ENCODE measurements at regions not wholly inside any gene's neighbourhood (a gene's known extent, or its start where the extent isn't known, plus 50 kb on each side); places are given as distances from the start of the nearest gene placed in this dataset.

DNA sequence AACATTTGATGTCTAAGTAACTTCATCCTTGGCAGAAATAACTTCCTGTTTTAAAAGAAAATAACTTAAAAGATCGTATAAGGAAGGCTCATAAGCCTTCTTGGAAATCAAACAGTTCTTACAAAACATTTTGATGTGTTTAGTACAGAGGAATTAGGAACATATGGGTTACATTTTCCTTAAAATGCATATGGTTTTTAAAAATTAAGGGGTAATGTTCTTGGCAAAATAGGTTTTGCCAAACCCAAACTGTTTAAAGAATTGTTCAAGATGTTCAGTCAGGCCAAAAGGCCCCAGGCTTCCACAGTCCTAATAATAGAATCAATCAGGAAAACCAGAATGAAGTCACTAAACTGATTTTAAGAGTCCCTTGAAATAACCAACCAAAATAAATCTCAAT lies 142.7 kb upstream of the SLC35B3 start:
- TF ChIP-seq RAD21 (IDR thresholded peaks at IDR 0.05; ENCODE audit: low read depth) (no peak), CEBPB (IDR thresholded peaks at IDR 0.05) (no peak), EGR1 (IDR thresholded peaks at IDR 0.05) (no peak), MAX (IDR thresholded peaks at IDR 0.05) (no peak), YY1 (IDR thresholded peaks at IDR 0.05; ENCODE audit: low read depth) (no peak), EP300 (IDR thresholded peaks at IDR 0.05; ENCODE audit: borderline replicate concordance) (no peak), TEAD4 (IDR thresholded peaks at IDR 0.05) (no peak), REST (IDR thresholded peaks at IDR 0.05; ENCODE audit: low read depth) (no peak), CREB1 (IDR thresholded peaks at IDR 0.05; ENCODE audit: low read depth) (no peak)

All from Ishikawa (cell line).